Heart left ventricle (tissue), 13 donors: ENCODE measurements at regions not wholly inside any gene's neighbourhood (a gene's known extent, or its start where the extent isn't known, plus 50 kb on each side); places are given as distances from the start of the nearest gene placed in this dataset.

ENCODE experiments used
- POLR2A ChIP-seq, 2 donors: fragments of 450-650 bp; IDR thresholded peaks; one replicate each; pipeline ENCODE4 v1.6.1; 2017; ENCODE audit warnings: antibody characterized with exemption in 2 of 2, mild to moderate bottlenecking in 2 of 2, moderate library complexity in 2 of 2
- TF ChIP-seq, protein P1 (sequence below), 12 donors: fragments of 200-600 bp; sonication (generic) in 4 of 12; IDR thresholded peaks; one replicate each; pipeline versions ENCODE4 v1.5.0 to v1.8.0; 2018 to 2022; ENCODE audit warnings: antibody characterized with exemption in 12 of 12, mild to moderate bottlenecking in 5 of 12
- donor health status: ischemic (EF 13 %, LVEDD 7.1; RV severe dilation, severe dysfunction).
- donor health status: DM: no; HTN: yes; CAD: no.
- donor health status: DM: no; HTN: no; CAD: no.
- donor health status: ischemic (EF 25% LVEDD 6.9; RV normal size, moderate dysfunction).
- donor health status: ischemic (EF 25% LVEDD 5.7; RV mildly dilated, moderate dysfunction).
- donor health status: ischemic (EF 35%, LVEDD 5.7; RV mildly dilated, moderate dysfunction).
- donor health status: nonischemic (EF 11% LVEDD 7.7; RV severe dilation, severe dysfunction).
- donor health status: DM: yes; HTN: yes; CAD: no.
- donor health status: PGD.
- donor health status: ischemic (EF 29% LVEDD 5.4; RV normal size, mild dysfunction).
- donor health status: nonischemic (EF 23%, LVEDD 6.1; RV moderate dilation, normal function).

DNA sequence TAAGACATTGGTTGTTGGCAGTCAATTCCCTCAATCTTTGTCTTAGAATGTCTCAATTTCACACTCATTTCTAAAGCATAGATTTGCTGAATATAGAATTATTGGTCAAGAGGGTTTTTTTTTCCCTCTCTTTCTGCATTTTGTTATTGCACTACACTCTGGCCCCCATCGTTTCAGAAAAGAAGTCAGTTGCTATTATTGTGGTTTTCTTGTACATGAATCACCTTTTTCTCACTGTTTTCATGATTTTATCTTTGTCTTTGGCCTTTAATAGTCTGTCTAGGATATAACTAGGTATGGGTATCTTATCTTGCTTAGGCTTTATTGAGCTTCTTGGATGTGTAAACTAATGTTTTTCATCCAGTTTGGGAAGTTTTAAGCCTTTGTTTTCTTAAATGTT is 194.3 kb upstream of the DAAM1 start:
- TF ChIP-seq, protein P1, sequence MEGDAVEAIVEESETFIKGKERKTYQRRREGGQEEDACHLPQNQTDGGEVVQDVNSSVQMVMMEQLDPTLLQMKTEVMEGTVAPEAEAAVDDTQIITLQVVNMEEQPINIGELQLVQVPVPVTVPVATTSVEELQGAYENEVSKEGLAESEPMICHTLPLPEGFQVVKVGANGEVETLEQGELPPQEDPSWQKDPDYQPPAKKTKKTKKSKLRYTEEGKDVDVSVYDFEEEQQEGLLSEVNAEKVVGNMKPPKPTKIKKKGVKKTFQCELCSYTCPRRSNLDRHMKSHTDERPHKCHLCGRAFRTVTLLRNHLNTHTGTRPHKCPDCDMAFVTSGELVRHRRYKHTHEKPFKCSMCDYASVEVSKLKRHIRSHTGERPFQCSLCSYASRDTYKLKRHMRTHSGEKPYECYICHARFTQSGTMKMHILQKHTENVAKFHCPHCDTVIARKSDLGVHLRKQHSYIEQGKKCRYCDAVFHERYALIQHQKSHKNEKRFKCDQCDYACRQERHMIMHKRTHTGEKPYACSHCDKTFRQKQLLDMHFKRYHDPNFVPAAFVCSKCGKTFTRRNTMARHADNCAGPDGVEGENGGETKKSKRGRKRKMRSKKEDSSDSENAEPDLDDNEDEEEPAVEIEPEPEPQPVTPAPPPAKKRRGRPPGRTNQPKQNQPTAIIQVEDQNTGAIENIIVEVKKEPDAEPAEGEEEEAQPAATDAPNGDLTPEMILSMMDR (IDR thresholded peaks at IDR 0.05) = no peak
- no peak for TF ChIP-seq POLR2A (IDR thresholded peaks at IDR 0.05)
